Body of pancreas (tissue), 4 donors: ENCODE measurements at regions not wholly inside any gene's neighbourhood (a gene's known extent, or its start where the extent isn't known, plus 50 kb on each side); places are given as distances from the start of the nearest gene placed in this dataset.

Source experiments
- ATAC-seq: fragments of 150-250 bp; one replicate; pipeline ENCODE4 v1.9.1; 2016
- DNase-seq, 4 donors: peaks; one replicate each; pipeline ENCODE4 v3.0.0-alpha.2; 2019
- H3K27ac ChIP-seq, 4 donors: fragments of 200-600 bp; sonication (generic); 1 replicate in 3 of 4; 2 replicates in 1 of 4; pipeline versions ENCODE4 v1.5.1 to v1.6.1; 2016 to 2019; ENCODE audit warnings: mild to moderate bottlenecking in 1 of 4, mixed read lengths in 1 of 4, moderate library complexity in 1 of 4
- H3K27me3 ChIP-seq, 2 donors: fragments of 200-600 bp; sonication (generic); one replicate each; pipeline ENCODE4 v1.6.0; 2016; ENCODE audit warnings: mild to moderate bottlenecking in 1 of 2
- H3K36me3 ChIP-seq, 2 donors: fragments of 200-600 bp; sonication (generic); replicated peaks in 1 of 2; 2 replicates each; pipeline ENCODE4 v1.5.1; 2016; ENCODE audit warnings: low read depth in 2 of 2; ENCODE audit not compliant: insufficient read depth in 1 of 2
- H3K4me1 ChIP-seq: fragments of 200-600 bp; sonication (generic); one replicate; pipeline ENCODE4 v1.6.0; 2016
- H3K4me3 ChIP-seq, 2 donors: fragments of 200-600 bp; sonication (generic); 1 replicate in 1 of 2; 2 replicates in 1 of 2; pipeline ENCODE4 v1.5.1; 2016 to 2019
- H3K9me3 ChIP-seq, 3 donors: fragments of 200-600 bp; sonication (generic); 1 replicate in 2 of 3; 2 replicates in 1 of 3; pipeline ENCODE4 v1.5.1; 2016
- POLR2A ChIP-seq, 3 donors: fragments of 450-650 bp; IDR thresholded peaks; one replicate each; pipeline ENCODE4 v1.6.1; 2016; ENCODE audit warnings: antibody characterized with exemption in 3 of 3, mild to moderate bottlenecking in 2 of 3
- WGBS, 2 donors: methylation state at CpG; one replicate each; pipeline ENCODE4 v1.1.5; 2017; 5-methylcytosine and 5-hydroxymethylcytosine counted together
- intact Hi-C: fragments of 100-400 bp; cut with DNase I; formaldehyde crosslinking; loops from one replicate; pipeline ENCODE4 v1.15.1; 2023
- TF ChIP-seq, protein P1 (sequence below), 7 experiments: fragments of 450-650 bp in 4 of 7; fragments of 200-600 bp in 3 of 7; sonication (generic) in 3 of 7; IDR thresholded peaks; one replicate each; pipeline ENCODE4 v1.5.1; 2016 to 2019; ENCODE audit warnings: antibody characterized with exemption in 7 of 7

DNA sequence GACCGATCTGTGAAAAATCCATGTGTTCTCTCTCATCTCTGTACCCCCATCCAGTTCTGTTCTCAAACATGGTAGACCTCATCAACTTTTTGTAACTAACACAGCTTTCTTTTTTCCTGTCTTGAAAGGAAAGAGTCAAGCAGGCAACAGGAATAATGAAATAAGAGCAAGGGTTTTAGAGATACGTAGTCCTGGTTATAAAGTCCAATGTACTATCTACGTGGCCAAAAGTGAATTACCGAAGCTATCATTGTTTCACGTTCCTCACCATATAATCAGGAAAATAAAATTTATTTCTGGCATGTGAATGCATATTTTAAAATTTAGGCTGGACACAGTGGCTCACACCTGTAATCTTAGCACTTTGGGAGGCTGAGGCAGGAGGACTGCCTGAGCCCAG lies 472.2 kb upstream of the ANO3 start:
- DNase-seq, result no peak
- H3K27me3 ChIP-seq, result no peaks in the 10 kb centered on the region
- 62 to 83% methylated on average over 5 of the region's 5 CpGs for WGBS, 2 donors
- ATAC-seq, result no peak
- intact Hi-C loops, result no loop called here
- H3K4me3 ChIP-seq, result no peak overlapping the region
- H3K9me3 ChIP-seq, result no peaks in the 10 kb centered on the region
- H3K4me1 ChIP-seq, result no peaks in the 10 kb centered on the region
- TF ChIP-seq POLR2A (IDR thresholded peaks at IDR 0.05), result no peak
- TF ChIP-seq, protein P1, sequence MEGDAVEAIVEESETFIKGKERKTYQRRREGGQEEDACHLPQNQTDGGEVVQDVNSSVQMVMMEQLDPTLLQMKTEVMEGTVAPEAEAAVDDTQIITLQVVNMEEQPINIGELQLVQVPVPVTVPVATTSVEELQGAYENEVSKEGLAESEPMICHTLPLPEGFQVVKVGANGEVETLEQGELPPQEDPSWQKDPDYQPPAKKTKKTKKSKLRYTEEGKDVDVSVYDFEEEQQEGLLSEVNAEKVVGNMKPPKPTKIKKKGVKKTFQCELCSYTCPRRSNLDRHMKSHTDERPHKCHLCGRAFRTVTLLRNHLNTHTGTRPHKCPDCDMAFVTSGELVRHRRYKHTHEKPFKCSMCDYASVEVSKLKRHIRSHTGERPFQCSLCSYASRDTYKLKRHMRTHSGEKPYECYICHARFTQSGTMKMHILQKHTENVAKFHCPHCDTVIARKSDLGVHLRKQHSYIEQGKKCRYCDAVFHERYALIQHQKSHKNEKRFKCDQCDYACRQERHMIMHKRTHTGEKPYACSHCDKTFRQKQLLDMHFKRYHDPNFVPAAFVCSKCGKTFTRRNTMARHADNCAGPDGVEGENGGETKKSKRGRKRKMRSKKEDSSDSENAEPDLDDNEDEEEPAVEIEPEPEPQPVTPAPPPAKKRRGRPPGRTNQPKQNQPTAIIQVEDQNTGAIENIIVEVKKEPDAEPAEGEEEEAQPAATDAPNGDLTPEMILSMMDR (IDR thresholded peaks at IDR 0.05), result no peak
- no peak overlapping the region for H3K27ac ChIP-seq
- H3K36me3 ChIP-seq, result no peaks in the 10 kb centered on the region

DNA sequence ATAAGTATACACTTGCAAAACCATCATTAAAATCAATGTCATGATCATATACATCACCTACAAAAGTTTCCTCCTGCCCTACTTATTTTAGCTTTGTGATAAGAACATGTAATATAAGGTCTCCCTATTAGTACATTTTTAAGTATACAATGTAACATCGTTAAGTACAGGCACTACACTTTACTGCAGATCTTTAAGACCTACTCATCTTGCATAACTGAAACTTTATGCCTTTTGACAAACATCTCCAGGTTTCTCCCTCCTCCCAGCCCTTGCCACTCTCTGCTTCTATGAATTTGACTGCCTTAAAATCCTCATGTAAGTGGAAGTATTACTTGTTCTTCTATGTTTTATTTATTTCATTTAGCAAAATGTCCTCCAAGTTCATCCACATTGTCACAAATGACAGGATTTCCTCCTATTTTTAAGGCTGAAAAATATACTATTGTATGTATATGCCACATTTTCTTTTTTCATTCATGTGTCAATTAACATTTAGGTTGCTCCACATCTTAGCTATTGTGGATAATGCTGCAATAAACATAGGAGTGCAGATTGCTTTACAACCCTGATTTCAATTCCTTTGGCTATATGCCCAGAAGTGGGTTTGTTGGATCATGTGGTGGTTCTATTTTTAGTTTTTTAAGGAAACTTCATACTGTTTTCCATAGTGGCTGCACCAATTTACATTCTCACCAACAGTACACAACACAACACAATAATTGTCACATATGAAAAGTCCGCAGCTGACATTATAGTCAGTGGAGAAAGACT lies 471.1 kb upstream of the ANO3 start:
- Histone ChIP-seq H3K4me1 (no peaks in the 10 kb centered on the region), H3K36me3 (no peaks in the 10 kb centered on the region), H3K27me3 (no peaks in the 10 kb centered on the region), H3K9me3 (no peaks in the 10 kb centered on the region), H3K27ac (no peak overlapping the region), H3K4me3 (no peak overlapping the region)
- WGBS, 2 donors, result 67 to 68% methylated on average over 2 of the region's 2 CpGs
- DNase-seq (no peak), ATAC-seq (no peak)
- no peak for TF ChIP-seq POLR2A (IDR thresholded peaks at IDR 0.05)
- TF ChIP-seq, protein P1 (IDR thresholded peaks at IDR 0.05), result no peak
- intact Hi-C loops, result no loop called here

DNA sequence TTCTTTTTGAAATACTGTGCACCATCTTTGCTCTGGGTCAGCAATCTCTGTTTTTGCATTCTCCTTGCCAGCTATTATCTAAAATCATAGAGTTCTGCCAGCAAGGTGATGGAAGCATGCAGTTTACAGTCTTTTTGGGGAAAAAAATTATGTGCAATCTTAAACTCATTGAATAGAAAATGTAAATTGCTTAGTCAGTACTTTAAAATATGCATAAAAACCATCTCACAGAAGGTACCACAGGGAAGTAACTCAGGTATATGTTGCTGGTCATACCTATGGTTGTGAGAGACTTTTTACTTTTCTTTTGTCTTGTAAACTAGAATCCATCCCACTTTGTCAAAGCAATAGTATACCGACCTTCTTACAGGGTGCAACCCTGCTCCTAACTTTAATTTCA lies 469.8 kb upstream of the ANO3 start:
- H3K4me3 ChIP-seq, result no peak overlapping the region
- no peak overlapping the region for H3K27ac ChIP-seq
- no peaks in the 10 kb centered on the region for H3K36me3 ChIP-seq
- whole genome bisulfite sequencing, 2 donors, result 60 to 84% methylated on average over 1 of the region's 1 CpG
- intact Hi-C loops, result no loop called here
- H3K4me1 ChIP-seq, result no peaks in the 10 kb centered on the region
- no peaks in the 10 kb centered on the region for H3K27me3 ChIP-seq
- TF ChIP-seq POLR2A (IDR thresholded peaks at IDR 0.05), result no peak
- TF ChIP-seq, protein P1 (IDR thresholded peaks at IDR 0.05), result no peak
- DNase-seq, result no peak
- no peak for ATAC-seq
- H3K9me3 ChIP-seq, result no peaks in the 10 kb centered on the region

DNA sequence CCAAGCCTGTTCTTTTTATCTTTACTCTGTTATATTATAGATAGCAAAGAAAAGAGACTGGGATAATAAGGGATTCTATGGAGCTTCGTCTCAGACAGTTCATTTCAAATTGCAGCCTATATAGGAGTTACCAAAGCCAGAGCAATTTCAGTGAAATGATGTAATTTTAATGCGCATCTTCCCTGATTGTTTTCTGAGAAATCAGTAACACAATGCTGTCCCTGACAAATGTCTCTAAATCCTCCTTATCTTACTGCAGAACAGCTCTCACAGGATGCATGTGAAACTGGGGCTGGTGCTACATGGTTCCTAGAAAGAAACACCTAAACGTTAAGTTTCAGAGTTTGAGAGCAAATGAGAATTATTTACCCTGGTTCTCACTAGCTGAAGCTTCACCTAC lies 467.9 kb upstream of the ANO3 start:
- Histone ChIP-seq H3K4me3 (no peak overlapping the region), H3K4me1 (no peaks in the 10 kb centered on the region), H3K27me3 (no peaks in the 10 kb centered on the region), H3K36me3 (no peaks in the 10 kb centered on the region), H3K27ac (no peak overlapping the region), H3K9me3 (no peaks in the 10 kb centered on the region)
- 56 to 62% methylated on average over 3 of the region's 3 CpGs for WGBS, 2 donors
- intact Hi-C loops, result no loop called here
- TF ChIP-seq, protein P1 (IDR thresholded peaks at IDR 0.05), result no peak
- no peak for TF ChIP-seq POLR2A (IDR thresholded peaks at IDR 0.05)
- ATAC-seq, result no peak
- no peak for DNase-seq

DNA sequence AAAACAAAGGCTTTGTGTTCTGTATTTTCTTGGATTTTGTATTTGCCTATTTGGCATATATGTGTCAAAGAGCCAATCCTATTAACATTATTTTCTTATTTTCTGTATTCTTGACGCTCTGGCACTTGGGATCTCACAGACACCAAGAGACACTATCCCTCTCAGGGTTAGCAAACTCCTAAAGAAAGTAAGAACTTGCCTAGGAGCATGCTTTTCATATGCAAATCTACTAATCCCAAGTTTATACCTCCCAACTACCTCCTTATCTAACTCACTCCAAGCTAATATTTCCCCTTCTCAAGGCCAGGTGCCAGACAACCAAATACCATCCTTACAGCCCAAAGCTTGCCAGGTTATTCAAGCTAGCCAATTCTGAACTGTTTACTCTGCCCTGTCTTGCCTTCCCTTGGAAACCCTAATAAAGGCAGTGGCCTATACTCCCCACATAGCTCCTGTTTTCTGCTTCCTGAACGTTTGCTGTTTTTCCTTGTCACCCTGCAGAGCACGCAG lies 455.4 kb upstream of the ANO3 start:
- WGBS, 2 donors, result 35 to 38% methylated on average over 3 of the region's 3 CpGs
- H3K36me3 ChIP-seq, result no peaks in the 10 kb centered on the region
- DNase-seq (no peak), ATAC-seq (no peak)
- no peak overlapping the region for H3K27ac ChIP-seq
- intact Hi-C loops, result no loop called here
- H3K9me3 ChIP-seq, result no peaks in the 10 kb centered on the region
- H3K27me3 ChIP-seq, result no peaks in the 10 kb centered on the region
- no peak overlapping the region for H3K4me3 ChIP-seq
- no peak for TF ChIP-seq POLR2A (IDR thresholded peaks at IDR 0.05)
- TF ChIP-seq, protein P1 (IDR thresholded peaks at IDR 0.05), result no peak
- H3K4me1 ChIP-seq, result no peaks in the 10 kb centered on the region
